H9 (cell line): ENCODE measurements at regions not wholly inside any gene's neighbourhood (a gene's known extent, or its start where the extent isn't known, plus 50 kb on each side); places are given as distances from the start of the nearest gene placed in this dataset.

Experiments
- DNase-seq: peaks from one replicate; pipeline ENCODE4 v3.0.0-alpha.2; 2017
- H2AFZ ChIP-seq: one replicate; pipeline ENCODE4 v1.6.1; 2013; ENCODE audit warnings: mild to moderate bottlenecking, low read length, control low read depth, moderate library complexity
- H2AK5ac ChIP-seq: 2 replicates; pipeline ENCODE4 v1.6.1; 2013; ENCODE audit warnings: low read length, control low read depth, mixed read lengths; ENCODE audit not compliant: insufficient read length
- H2BK120ac ChIP-seq: one replicate; pipeline ENCODE4 v1.6.1; 2013; ENCODE audit warnings: low read depth, mild to moderate bottlenecking, low read length, control low read depth, inconsistent platforms; ENCODE audit not compliant: poor library complexity, severe bottlenecking
- H2BK12ac ChIP-seq: 2 replicates; pipeline ENCODE4 v1.6.1; 2013; ENCODE audit warnings: low read length, control low read depth, mixed read lengths, low read depth; ENCODE audit not compliant: insufficient read length
- H2BK15ac ChIP-seq: 2 replicates; pipeline ENCODE4 v1.6.1; 2013; ENCODE audit warnings: low read depth, low read length, control low read depth
- H2BK20ac ChIP-seq: one replicate; pipeline ENCODE4 v1.6.1; 2013; ENCODE audit warnings: low read depth, mild to moderate bottlenecking, low read length, control low read depth, inconsistent platforms; ENCODE audit not compliant: poor library complexity, severe bottlenecking
- H2BK5ac ChIP-seq: 2 replicates; pipeline ENCODE4 v1.6.1; 2013; ENCODE audit warnings: low read length, control low read depth, mixed read lengths; ENCODE audit not compliant: insufficient read length
- H3K14ac ChIP-seq: 2 replicates; pipeline ENCODE4 v1.6.1; 2013; ENCODE audit warnings: low read length, control low read depth; ENCODE audit not compliant: insufficient read depth
- H3K18ac ChIP-seq: 2 replicates; pipeline ENCODE4 v1.6.1; 2013; ENCODE audit warnings: low read depth, mild to moderate bottlenecking, mixed read lengths, low read length, control low read depth; ENCODE audit not compliant: insufficient read length
- H3K23ac ChIP-seq: 2 replicates; pipeline ENCODE4 v1.6.1; 2013; ENCODE audit warnings: low read length, control low read depth, mixed read lengths, low read depth; ENCODE audit not compliant: insufficient read length
- H3K23me2 ChIP-seq: 2 replicates; pipeline ENCODE4 v1.6.1; 2013; ENCODE audit warnings: low read depth, mild to moderate bottlenecking, mixed read lengths, low read length, control low read depth; ENCODE audit not compliant: insufficient read length, poor library complexity, severe bottlenecking
- H3K27ac ChIP-seq: 2 replicates; pipeline ENCODE4 v1.5.1; 2013; ENCODE audit warnings: low read length, control low read depth, mixed read lengths, low read depth; ENCODE audit not compliant: insufficient read length
- H3K27me3 ChIP-seq: 2 replicates; pipeline ENCODE4 v1.6.1; 2013; ENCODE audit warnings: low read length, control low read depth, inconsistent platforms; ENCODE audit not compliant: insufficient read depth
- H3K4ac ChIP-seq: 2 replicates; pipeline ENCODE4 v1.6.1; 2013; ENCODE audit warnings: low read depth, mild to moderate bottlenecking, control low read depth, inconsistent platforms, low read length, moderate library complexity
- H3K4me1 ChIP-seq: 2 replicates; pipeline ENCODE4 v1.6.1; 2013; ENCODE audit warnings: low read length, control low read depth, inconsistent platforms; ENCODE audit not compliant: insufficient read depth
- H3K4me2 ChIP-seq: 2 replicates; pipeline ENCODE4 v1.6.1; 2013; ENCODE audit warnings: low read length, control low read depth, mixed read lengths; ENCODE audit not compliant: insufficient read length, insufficient read depth
- H3K56ac ChIP-seq: 2 replicates; pipeline ENCODE4 v1.6.1; 2013; ENCODE audit warnings: low read depth, mild to moderate bottlenecking, mixed read lengths, low read length, control low read depth; ENCODE audit not compliant: insufficient read length
- H3K79me1 ChIP-seq: 2 replicates; pipeline ENCODE4 v1.6.1; 2013; ENCODE audit warnings: low read depth, mild to moderate bottlenecking, moderate library complexity, low read length, control low read depth, inconsistent platforms; ENCODE audit not compliant: insufficient read depth, poor library complexity, severe bottlenecking
- H3K79me2 ChIP-seq: 2 replicates; pipeline ENCODE4 v1.6.1; 2013; ENCODE audit warnings: low read length, control low read depth, inconsistent platforms; ENCODE audit not compliant: insufficient read depth
- H3K9ac ChIP-seq: 2 replicates; pipeline ENCODE4 v1.6.1; 2013; ENCODE audit warnings: low read length, control low read depth, mixed read lengths; ENCODE audit not compliant: insufficient read length; ENCODE audit errors: extremely low read depth
- H3K9me3 ChIP-seq: one replicate; pipeline ENCODE4 v1.6.1; 2013; ENCODE audit warnings: low read depth, low read length, inconsistent platforms; ENCODE audit not compliant: control insufficient read depth
- H3T11ph ChIP-seq: one replicate; pipeline ENCODE4 v1.6.1; 2013; ENCODE audit warnings: mild to moderate bottlenecking, low read length, control low read depth, inconsistent platforms
- H4K20me1 ChIP-seq: one replicate; pipeline ENCODE4 v1.6.1; 2013; ENCODE audit not compliant: control insufficient read depth, insufficient read length, insufficient read depth
- H4K5ac ChIP-seq: 2 replicates; pipeline ENCODE4 v1.6.1; 2013; ENCODE audit warnings: low read depth, mild to moderate bottlenecking, mixed read lengths, low read length, control low read depth; ENCODE audit not compliant: insufficient read length
- H4K8ac ChIP-seq: replicated peaks from 2 replicates; pipeline ENCODE4 v1.6.1; 2013; ENCODE audit warnings: low read length, control low read depth, mixed read lengths, low read depth; ENCODE audit not compliant: insufficient read length
- H4K91ac ChIP-seq: 2 replicates; pipeline ENCODE4 v1.6.1; 2013; ENCODE audit warnings: low read depth, mild to moderate bottlenecking, moderate library complexity, mixed read lengths, low read length, control low read depth; ENCODE audit not compliant: insufficient read length
- H3K27ac Mint-ChIP-seq, 3 experiments: 2 replicates in 2 of 3; 3 replicates in 1 of 3; pipeline ENCODE4 v1.8.0; 2020 to 2021; ENCODE audit warnings: mixed read lengths in 3 of 3, mild to moderate bottlenecking in 1 of 3, moderate library complexity in 1 of 3
- H3K27me3 Mint-ChIP-seq: 2 replicates; pipeline ENCODE4 v1.8.0; 2021; ENCODE audit warnings: low read depth, mild to moderate bottlenecking, moderate library complexity, mixed read lengths
- H3K36me3 Mint-ChIP-seq, 3 experiments: 2 replicates in 2 of 3; 3 replicates in 1 of 3; pipeline ENCODE4 v1.8.0; 2020 to 2021; ENCODE audit warnings: low read depth in 3 of 3, mixed read lengths in 3 of 3; ENCODE audit not compliant: insufficient read depth in 1 of 3
- H3K4me1 Mint-ChIP-seq, 2 experiments: 2 replicates each; pipeline ENCODE4 v1.8.0; 2020; ENCODE audit warnings: mixed read lengths in 2 of 2
- H3K4me3 Mint-ChIP-seq, 2 experiments: 2 replicates in 1 of 2; 3 replicates in 1 of 2; pipeline ENCODE4 v1.8.0; 2020 to 2021; ENCODE audit warnings: mild to moderate bottlenecking in 2 of 2, mixed read lengths in 2 of 2, moderate library complexity in 1 of 2
- H3K9me3 Mint-ChIP-seq, 2 experiments: 2 replicates in 1 of 2; 3 replicates in 1 of 2; pipeline ENCODE4 v1.8.0; 2020; ENCODE audit warnings: mild to moderate bottlenecking in 2 of 2, mixed read lengths in 2 of 2, moderate library complexity in 1 of 2
- WGBS: extraction: QIAGEN DNeasy Blood & Tissue Kit; methylation state at CpG from one replicate; pipeline ENCODE4 v1.1.7; 2013; ENCODE audit warnings: missing lambda C conversion rate, low lambda C conversion rate, mixed read lengths; ENCODE audit not compliant: insufficient read length; ENCODE audit errors: extremely low coverage; 5-methylcytosine and 5-hydroxymethylcytosine counted together
- TF ChIP-seq, protein P1 (sequence below): fragments of 200-600 bp; sonication (generic); conservative IDR thresholded peaks from 3 replicates; pipeline ENCODE4 v1.8.0; 2021; ENCODE audit warnings: antibody characterized with exemption, mild to moderate bottlenecking

DNA sequence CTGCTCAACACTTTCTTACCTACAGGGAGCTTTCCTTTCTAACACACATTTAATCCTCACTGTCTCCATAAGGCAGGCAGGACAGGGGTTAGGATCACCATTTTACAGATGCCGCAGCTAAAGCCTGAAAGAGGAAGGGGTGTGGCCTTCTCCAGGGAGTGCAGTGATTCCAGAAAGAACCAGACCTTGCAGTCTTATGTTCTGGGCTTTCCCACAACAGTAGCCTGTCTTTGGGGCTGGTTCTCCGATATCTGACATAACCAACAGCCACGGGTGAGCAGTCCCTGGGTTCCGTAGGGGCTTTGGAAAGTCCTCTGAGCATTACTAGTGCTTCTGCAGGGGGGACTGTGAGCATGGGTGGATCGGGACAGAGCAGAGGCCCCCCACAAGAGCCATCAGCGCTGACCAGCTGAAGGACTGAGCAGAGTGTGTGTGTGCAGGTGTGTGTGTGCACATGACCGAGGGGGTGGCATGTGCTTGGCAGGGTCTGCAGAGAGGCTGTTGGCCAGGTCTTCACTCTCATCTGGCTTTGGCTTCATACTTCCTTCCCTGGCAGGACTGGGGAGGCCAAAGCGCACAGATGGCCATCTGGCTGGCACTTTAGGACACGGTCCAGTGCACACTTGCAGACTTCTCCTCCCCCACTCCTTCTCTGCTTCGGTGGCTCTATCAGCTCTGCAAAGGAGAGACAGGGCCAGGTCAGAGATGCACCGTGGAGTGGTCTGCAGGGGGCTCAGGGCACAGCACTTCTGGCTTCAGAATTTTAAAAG, 400.3 kb downstream of the RPS24 start:
- H3K4me1 Mint-ChIP-seq, result peaks cover 16 to 22% of the 10 kb centered on the region in 2 experiments
- no peak overlapping the region for H3K9ac ChIP-seq
- no peak overlapping the region for H2BK15ac ChIP-seq
- TF ChIP-seq, protein P1, sequence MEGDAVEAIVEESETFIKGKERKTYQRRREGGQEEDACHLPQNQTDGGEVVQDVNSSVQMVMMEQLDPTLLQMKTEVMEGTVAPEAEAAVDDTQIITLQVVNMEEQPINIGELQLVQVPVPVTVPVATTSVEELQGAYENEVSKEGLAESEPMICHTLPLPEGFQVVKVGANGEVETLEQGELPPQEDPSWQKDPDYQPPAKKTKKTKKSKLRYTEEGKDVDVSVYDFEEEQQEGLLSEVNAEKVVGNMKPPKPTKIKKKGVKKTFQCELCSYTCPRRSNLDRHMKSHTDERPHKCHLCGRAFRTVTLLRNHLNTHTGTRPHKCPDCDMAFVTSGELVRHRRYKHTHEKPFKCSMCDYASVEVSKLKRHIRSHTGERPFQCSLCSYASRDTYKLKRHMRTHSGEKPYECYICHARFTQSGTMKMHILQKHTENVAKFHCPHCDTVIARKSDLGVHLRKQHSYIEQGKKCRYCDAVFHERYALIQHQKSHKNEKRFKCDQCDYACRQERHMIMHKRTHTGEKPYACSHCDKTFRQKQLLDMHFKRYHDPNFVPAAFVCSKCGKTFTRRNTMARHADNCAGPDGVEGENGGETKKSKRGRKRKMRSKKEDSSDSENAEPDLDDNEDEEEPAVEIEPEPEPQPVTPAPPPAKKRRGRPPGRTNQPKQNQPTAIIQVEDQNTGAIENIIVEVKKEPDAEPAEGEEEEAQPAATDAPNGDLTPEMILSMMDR, result no peak
- no peaks in the 10 kb centered on the region for H3K27me3 ChIP-seq
- no peaks in the 10 kb centered on the region for H3K9me3 ChIP-seq
- H3K36me3 Mint-ChIP-seq, result no peaks in the 10 kb centered on the region; a peak in 1 of 7 replicates
- no peaks in the 10 kb centered on the region for H3K23me2 ChIP-seq
- H2BK120ac ChIP-seq, result no peak overlapping the region
- no peaks in the 10 kb centered on the region for H3K79me2 ChIP-seq
- H3K4me1 ChIP-seq, result no peaks in the 10 kb centered on the region
- no peak overlapping the region for H4K8ac ChIP-seq
- no peaks in the 10 kb centered on the region; a peak in 1 of 5 replicates for H3K9me3 Mint-ChIP-seq
- H4K91ac ChIP-seq, result no peak overlapping the region
- no peak overlapping the region for H2AK5ac ChIP-seq
- H3K27ac Mint-ChIP-seq, result no peak overlapping the region; a peak in 2 of 7 replicates
- no peak overlapping the region for H3K56ac ChIP-seq
- H4K5ac ChIP-seq, result no peak overlapping the region
- no peak overlapping the region for H3T11ph ChIP-seq
- H3K27me3 Mint-ChIP-seq, result peaks cover 7% of the 10 kb centered on the region
- no peak overlapping the region for H2AFZ ChIP-seq
- no peak overlapping the region for H2BK20ac ChIP-seq
- H3K23ac ChIP-seq, result no peak overlapping the region
- no peak overlapping the region for H2BK12ac ChIP-seq
- no peaks in the 10 kb centered on the region for H4K20me1 ChIP-seq
- DNase-seq, result no peak
- H3K79me1 ChIP-seq, result no peaks in the 10 kb centered on the region
- no peak overlapping the region for H3K4ac ChIP-seq
- no peak overlapping the region for H3K4me2 ChIP-seq
- H3K14ac ChIP-seq, result no peak overlapping the region
- no peak overlapping the region for H2BK5ac ChIP-seq
- no peak overlapping the region for H3K27ac ChIP-seq
- H3K18ac ChIP-seq, result no peak overlapping the region
- no CpG with 5 or more reads among the region's 11 CpGs for WGBS
- no peak overlapping the region for H3K4me3 Mint-ChIP-seq
